Skin of body (tissue), 1 donor: ENCODE measurements at regions not wholly inside any gene's neighbourhood (a gene's known extent, or its start where the extent isn't known, plus 50 kb on each side); places are given as distances from the start of the nearest gene placed in this dataset.
"Not testable (repeated sequence)": the region's sequence is repeated elsewhere in the genome, so short reads cannot be mapped to it uniquely, and the experiment has no call there.

ENCODE experiments used
- DNase-seq: peaks from one replicate; lab custom pipeline; 2025; lab: John Stamatoyannopoulos, UW

- no peak for DNase-seq
Measured at GRCh38 chr16:29148131-29148691, 163.4 kb downstream of the LAT start.

GRCh38 chr16:29147710-29148109 is 162.9 kb downstream of the LAT start:
- DNase-seq, result not testable (repeated sequence)

GRCh38 chr16:29146808-29147643 is 162.2 kb downstream of the LAT start:
- DNase-seq, result not testable (repeated sequence)

- no peak for DNase-seq
Measured at GRCh38 chr16:29146266-29146665, 161.4 kb downstream of the LAT start.

- not testable (repeated sequence) for DNase-seq
Measured at GRCh38 chr16:29145486-29146225, 160.8 kb downstream of the LAT start.

GRCh38 chr16:29145086-29145485 is 160.2 kb downstream of the LAT start:
- DNase-seq, result not testable (repeated sequence)

GRCh38 chr16:29144669-29145062 is 159.8 kb downstream of the LAT start:
- not testable (repeated sequence) for DNase-seq

GRCh38 chr16:29143739-29144668 is 159.2 kb downstream of the LAT start:
- DNase-seq, result not testable (repeated sequence)

GRCh38 chr16:29142506-29142905 is 157.7 kb downstream of the LAT start:
- not testable (repeated sequence) for DNase-seq

- DNase-seq, result no peak
Measured at GRCh38 chr16:29141586-29142324, 156.9 kb downstream of the LAT start.

GRCh38 chr16:29141121-29141520 is 156.3 kb downstream of the LAT start:
- not testable (repeated sequence) for DNase-seq

GRCh38 chr16:29139901-29140855 is 155.3 kb downstream of the LAT start:
- DNase-seq, result not testable (repeated sequence)

- no peak for DNase-seq
Measured at GRCh38 chr16:29139261-29139802, 154.5 kb downstream of the LAT start.

- not testable (repeated sequence) for DNase-seq
Measured at GRCh38 chr16:29138698-29139097, 153.8 kb downstream of the LAT start.

GRCh38 chr16:29137894-29138662 is 153.2 kb downstream of the LAT start:
- not testable (repeated sequence) for DNase-seq

- DNase-seq, result not testable (repeated sequence)
Measured at GRCh38 chr16:29137461-29137860, 152.6 kb downstream of the LAT start.

- not testable (repeated sequence) for DNase-seq
Measured at GRCh38 chr16:29136916-29137315, 152.1 kb downstream of the LAT start.
